GM12878 (cell line): ENCODE measurements at regions not wholly inside any gene's neighbourhood (a gene's known extent, or its start where the extent isn't known, plus 50 kb on each side); places are given as distances from the start of the nearest gene placed in this dataset.
"Not testable (repeated sequence)": the region's sequence is repeated elsewhere in the genome, so short reads cannot be mapped to it uniquely, and the experiment has no call there.

Experiments used
- ATAC-seq: fragments of 200-7000 bp; cut with Tn5 transposase; 3 replicates; pipeline ENCODE4 v1.9.1; 2020; ENCODE audit warnings: mild to moderate bottlenecking, moderate library complexity
- BruUV-seq: library from RNA; stranded (reverse); fragments of 400-500 nt; replicated peaks from 2 replicates; lab custom pipeline; 2021; lab: Mats Ljungman, UMichigan
- CTCF ChIA-PET: fragments of 300-600 bp; sonication (Branson Sonifier 250); formaldehyde crosslinking; extraction: SDS; loops from one replicate; lab custom pipeline; 2021; ENCODE audit warnings: inconsistent platforms; lab: Yijun Ruan, JAX
- POLR2A ChIA-PET: fragments of 350-600 bp; formaldehyde crosslinking; extraction: SDS; loops from one replicate; lab custom pipeline; 2021; ENCODE audit warnings: inconsistent platforms; lab: Charles Lee
- RAD21 ChIA-PET: fragments of 300-600 bp; sonication (Branson Sonifier 250); formaldehyde crosslinking; loops from one replicate; lab custom pipeline; 2023; ENCODE audit warnings: antibody characterized with exemption; ENCODE audit not compliant: unreplicated experiment; lab: Charles Lee
- SMC1A ChIA-PET: fragments of 300-600 bp; sonication (Branson Sonifier 250); formaldehyde crosslinking; loops from one replicate; lab custom pipeline; 2023; ENCODE audit not compliant: unreplicated experiment, uncharacterized antibody; lab: Charles Lee
- DNase-seq: peaks from one replicate; pipeline ENCODE4 v3.0.0-alpha.2; 2011; ENCODE audit warnings: low read depth, low spot score
- FAIRE-seq: peaks from 3 replicates; lab custom pipeline; 2011; peaks lifted over from hg19 to GRCh38; lab: Jason Lieb, UNC
- H2AFZ ChIP-seq: 2 replicates; pipeline ENCODE4 v1.6.0; 2011; ENCODE audit warnings: low read depth, low read length, control low read depth; ENCODE audit not compliant: control insufficient read depth
- H3K27ac ChIP-seq: 2 replicates; pipeline ENCODE4 v1.5.1; 2011; ENCODE audit warnings: control low read depth; ENCODE audit not compliant: control insufficient read depth, insufficient read depth
- H3K27me3 ChIP-seq, 2 experiments: replicated peaks in 1 of 2; 2 replicates each; pipeline versions ENCODE4 v1.6.0 to v1.6.1; 2011; ENCODE audit warnings: low read length in 1 of 2; ENCODE audit not compliant: control insufficient read depth in 2 of 2, insufficient read depth in 2 of 2
- H3K36me3 ChIP-seq, 2 experiments: 2 replicates each; pipeline ENCODE4 v1.5.1; 2011; ENCODE audit warnings: low read length in 1 of 2; ENCODE audit not compliant: control insufficient read depth in 2 of 2, insufficient read depth in 2 of 2
- H3K4me1 ChIP-seq: 2 replicates; pipeline ENCODE4 v1.6.1; 2011; ENCODE audit warnings: mild to moderate bottlenecking, low read length, moderate library complexity, mixed read lengths; ENCODE audit not compliant: control insufficient read depth, insufficient read depth
- H3K4me2 ChIP-seq: 2 replicates; pipeline ENCODE4 v1.6.0; 2011; ENCODE audit warnings: control low read depth; ENCODE audit not compliant: control insufficient read depth, insufficient read depth
- H3K4me3 ChIP-seq: fragments of 200-600 bp; sonication (generic); 2 replicates; pipeline ENCODE4 v1.5.1; 2016
- H3K79me2 ChIP-seq: 2 replicates; pipeline ENCODE4 v1.6.0; 2011; ENCODE audit warnings: low read length; ENCODE audit not compliant: control insufficient read depth, insufficient read depth
- H3K9ac ChIP-seq: 2 replicates; pipeline ENCODE4 v1.8.0; 2011; ENCODE audit warnings: low read length, control low read depth, mixed read lengths; ENCODE audit not compliant: control insufficient read depth, insufficient read depth
- H3K9me3 ChIP-seq: replicated peaks from 3 replicates; pipeline ENCODE4 v1.5.1; 2011; ENCODE audit warnings: mild to moderate bottlenecking, low read length; ENCODE audit not compliant: control insufficient read depth, insufficient read depth
- H4K20me1 ChIP-seq: 2 replicates; pipeline ENCODE4 v1.6.0; 2011; ENCODE audit not compliant: control insufficient read depth, insufficient read depth
- ATF7 ChIP-seq: fragments of 450-650 bp; IDR thresholded peaks from 2 replicates; pipeline ENCODE4 v1.6.1; 2016; ENCODE audit warnings: low read depth, mild to moderate bottlenecking
- POLR2A ChIP-seq: IDR thresholded peaks from 2 replicates; pipeline ENCODE4 v1.6.1; 2011; ENCODE audit warnings: low read depth, mild to moderate bottlenecking, low read length
- RUNX3 ChIP-seq: IDR thresholded peaks from 2 replicates; pipeline ENCODE4 v1.6.1; 2012; ENCODE audit warnings: low read length, inconsistent platforms
- ZBTB40 ChIP-seq: fragments of 450-650 bp; IDR thresholded peaks from 2 replicates; pipeline ENCODE4 v1.6.1; 2016; ENCODE audit warnings: mild to moderate bottlenecking, moderate library complexity, borderline replicate concordance
- WGBS: methylation state at CpG from one replicate; pipeline ENCODE4 v1.1.6; 2016; ENCODE audit warnings: low lambda C conversion rate; ENCODE audit not compliant: insufficient replicate concordance, insufficient coverage; ENCODE audit errors: missing lambda C conversion rate; 5-methylcytosine and 5-hydroxymethylcytosine counted together
- in situ Hi-C: fragments of 300-500 bp; cut with MboI; formaldehyde crosslinking; loops from 9 replicates; pipeline ENCODE4 v1.14.3; 2018; ENCODE audit warnings: mixed read lengths
- intact Hi-C: fragments of 100-400 bp; cut with micrococcal nuclease; formaldehyde crosslinking; loops from one replicate; pipeline ENCODE4 v1.14.2; 2022; ENCODE audit not compliant: unreplicated experiment

DNA sequence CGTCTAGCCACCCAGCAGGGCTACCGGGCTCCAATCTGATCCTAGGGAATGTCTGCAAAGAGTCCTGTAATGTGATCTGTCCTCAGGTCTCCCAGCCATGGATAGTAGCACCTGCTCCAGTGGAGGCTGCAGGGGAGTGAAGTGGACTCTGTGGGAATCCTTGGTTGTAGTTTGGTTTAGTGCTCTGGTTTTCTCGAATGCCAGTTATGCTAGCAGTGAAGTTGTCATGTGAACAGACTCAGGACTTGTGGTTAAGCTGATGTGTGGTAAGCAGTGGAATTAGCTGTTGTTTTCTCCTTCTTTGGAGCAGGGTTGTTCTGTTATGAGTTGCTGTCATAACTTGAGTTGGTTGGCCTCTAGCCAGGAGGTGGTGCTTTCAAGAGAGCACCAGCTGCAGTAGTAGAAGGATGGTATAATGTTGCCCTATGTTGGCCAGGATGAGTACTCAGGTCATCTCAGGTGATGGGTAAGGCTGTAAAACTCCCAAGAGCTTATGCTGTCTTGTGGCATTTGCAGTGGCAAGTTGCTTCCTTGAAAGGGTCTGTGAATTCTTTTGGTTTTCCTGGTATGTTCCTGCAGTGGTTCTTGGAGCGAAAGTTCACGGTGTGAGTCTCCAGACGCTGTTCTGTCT is 390.2 kb downstream of the UTRN start:
- ATAC-seq (peak; percentile 39), FAIRE-seq (no peak)

DNA sequence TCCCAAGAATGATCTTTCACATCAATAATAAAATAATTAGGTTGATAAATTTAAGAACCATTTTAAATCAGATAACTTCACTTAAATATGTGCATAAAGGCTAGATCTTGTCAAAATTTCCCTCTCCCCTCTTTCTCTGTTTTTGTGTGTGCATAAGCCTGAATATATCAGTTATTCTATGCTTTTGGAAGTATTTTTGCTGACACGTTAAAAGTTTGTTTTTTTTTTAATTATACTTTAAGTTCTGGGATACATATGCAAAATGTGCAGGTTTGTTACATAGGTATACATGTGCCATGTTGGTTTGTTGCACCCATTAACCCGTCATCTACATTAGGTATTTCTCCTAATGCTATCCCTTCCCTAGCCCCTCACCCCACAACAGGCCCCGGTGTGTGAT is 391.2 kb downstream of the UTRN start:
- H2AFZ ChIP-seq, H3K27ac ChIP-seq, FAIRE-seq, H3K27me3 ChIP-seq, DNase-seq, H3K79me2 ChIP-seq, POLR2A ChIA-PET, in situ Hi-C loops, H3K4me2 ChIP-seq, ATAC-seq, CTCF ChIA-PET, H4K20me1 ChIP-seq, intact Hi-C loops, H3K4me3 ChIP-seq, RAD21 ChIA-PET, H3K36me3 ChIP-seq, H3K9ac ChIP-seq, BruUV-seq, H3K4me1 ChIP-seq, SMC1A ChIA-PET: not testable (repeated sequence)
- whole genome bisulfite sequencing: 99% methylated on average over 3 of the region's 3 CpGs
- H3K9me3 ChIP-seq: peaks cover 13% of the 10 kb centered on the region

More for the DNA sequence above, 390.2 kb downstream of the UTRN start:
- ChIA-PET SMC1A (interaction anchor here (0.6 to 1.4 kb wide), 3 partner anchors 8 to 21 kb away, joined by 3 to 4 read pairs (median 4); no protein-coding TSS in a partner anchor), POLR2A (no interaction called here), RAD21 (no interaction called here), CTCF (interaction anchor here (1.6 kb wide), 1 partner anchor 11 kb away, joined by 3 read pairs; no protein-coding TSS in a partner anchor)
- no peaks in the 10 kb centered on the region for H4K20me1 ChIP-seq
- BruUV-seq: no TSS peak
- TF ChIP-seq ZBTB40: no peak
- TF ChIP-seq RUNX3: peak; percentile 26; the same call in 1 of the 2 replicates
- TF ChIP-seq POLR2A: no peak
- no peak for TF ChIP-seq ATF7
- peak; percentile 24 for DNase-seq
- H3K4me1 ChIP-seq: no peaks in the 10 kb centered on the region
- H3K4me3 ChIP-seq: no peak overlapping the region
- in situ Hi-C loops: no loop called here
- H2AFZ ChIP-seq: no peak overlapping the region
- 78% methylated on average over 6 of the region's 6 CpGs for WGBS
- H3K27ac ChIP-seq: no peak overlapping the region
- no peaks in the 10 kb centered on the region for H3K79me2 ChIP-seq
- no peaks in the 10 kb centered on the region for H3K36me3 ChIP-seq
- no peak overlapping the region for H3K9ac ChIP-seq
- peaks cover 14% of the 10 kb centered on the region for H3K9me3 ChIP-seq
- no peak overlapping the region for H3K4me2 ChIP-seq
- intact Hi-C loops: no loop called here
- H3K27me3 ChIP-seq: no peaks in the 10 kb centered on the region

DNA sequence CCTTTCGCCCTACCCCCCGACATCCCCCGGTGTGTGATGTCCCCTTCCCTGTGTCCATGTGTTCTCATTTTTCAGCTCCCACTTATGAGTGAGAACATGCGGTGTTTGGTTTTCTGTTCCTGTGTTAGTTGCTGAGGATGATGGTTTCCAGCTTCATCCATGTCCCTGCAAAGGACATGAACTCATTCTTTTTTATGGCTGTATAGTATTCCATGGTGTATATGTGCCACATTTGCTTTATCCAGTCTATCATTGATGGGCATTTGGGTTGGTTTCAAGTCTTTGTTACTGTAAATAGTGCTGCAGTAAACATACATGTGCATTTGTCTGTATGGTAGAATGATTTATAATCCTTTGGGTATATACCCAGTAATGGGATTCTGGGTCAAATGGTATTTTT is 392.1 kb downstream of the UTRN start:
- H3K9ac ChIP-seq, BruUV-seq, H3K79me2 ChIP-seq, H2AFZ ChIP-seq, POLR2A ChIA-PET, H3K36me3 ChIP-seq, CTCF ChIA-PET, FAIRE-seq, H3K27ac ChIP-seq, H3K27me3 ChIP-seq, H3K4me2 ChIP-seq, H3K4me3 ChIP-seq, in situ Hi-C loops, ATAC-seq, H3K4me1 ChIP-seq, intact Hi-C loops, H4K20me1 ChIP-seq, RAD21 ChIA-PET, DNase-seq: not testable (repeated sequence)
- H3K9me3 ChIP-seq: peaks cover 12% of the 10 kb centered on the region
- WGBS: 95% methylated on average over 4 of the region's 4 CpGs
- SMC1A ChIA-PET: interaction anchor here (1.2 kb wide), 1 partner anchor 9 kb away, joined by 3 read pairs; no protein-coding TSS in a partner anchor
